GOT3 (cell line): ENCODE measurements at regions not wholly inside any gene's neighbourhood (a gene's known extent, or its start where the extent isn't known, plus 50 kb on each side); places are given as distances from the start of the nearest gene placed in this dataset.

Experiments
- DNase-seq: peaks from one replicate; lab custom pipeline; 2025; ENCODE audit warnings: mixed read lengths; lab: John Stamatoyannopoulos, UW

DNA sequence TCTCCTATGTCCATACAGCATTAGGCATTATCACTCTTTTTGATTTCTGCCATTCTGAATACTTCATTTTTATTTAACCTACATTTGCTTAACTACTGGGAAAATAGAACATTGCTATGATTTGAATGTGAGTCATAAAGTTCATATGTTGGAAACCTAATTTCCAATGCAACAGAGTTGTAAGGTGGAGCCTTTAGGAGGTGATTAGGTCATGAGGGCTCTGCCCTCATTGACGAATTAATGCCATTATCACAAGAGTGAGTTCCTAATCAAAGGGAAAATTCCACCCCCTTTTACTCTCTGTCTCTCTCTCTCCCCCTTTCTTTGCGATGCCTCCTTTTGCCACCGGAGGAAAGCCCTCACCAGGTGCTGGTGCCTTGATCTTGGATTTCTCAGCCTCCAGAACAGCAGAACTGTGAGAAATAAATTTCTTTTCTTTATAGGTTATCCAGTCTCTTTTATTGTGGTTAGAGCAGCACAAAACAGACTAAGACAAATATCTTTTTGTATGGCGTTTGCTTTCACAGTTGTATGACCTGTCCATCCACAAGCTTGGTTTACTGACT lies 180.1 kb upstream of the ARID2 start:
- no peak for DNase-seq

DNA sequence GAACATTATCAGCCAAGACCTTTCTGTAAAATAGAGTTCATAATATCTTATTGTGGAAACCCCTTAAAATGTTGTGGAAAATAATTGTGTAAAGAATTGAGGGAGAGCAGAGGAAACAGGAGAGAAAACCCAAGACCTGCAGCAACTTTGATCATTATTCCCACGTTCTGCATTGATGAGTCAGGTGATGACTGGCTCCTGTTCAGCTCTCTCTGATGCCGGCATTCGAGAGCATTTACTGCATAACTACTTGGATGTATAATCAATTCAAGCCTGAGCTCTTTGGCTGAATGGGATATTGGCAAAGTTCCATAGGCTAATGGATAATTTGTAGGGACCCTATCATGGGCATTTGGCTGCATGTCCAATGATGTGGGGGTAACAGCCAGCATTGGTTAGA lies 176.3 kb upstream of the ARID2 start:
- DNase-seq: no peak

DNA sequence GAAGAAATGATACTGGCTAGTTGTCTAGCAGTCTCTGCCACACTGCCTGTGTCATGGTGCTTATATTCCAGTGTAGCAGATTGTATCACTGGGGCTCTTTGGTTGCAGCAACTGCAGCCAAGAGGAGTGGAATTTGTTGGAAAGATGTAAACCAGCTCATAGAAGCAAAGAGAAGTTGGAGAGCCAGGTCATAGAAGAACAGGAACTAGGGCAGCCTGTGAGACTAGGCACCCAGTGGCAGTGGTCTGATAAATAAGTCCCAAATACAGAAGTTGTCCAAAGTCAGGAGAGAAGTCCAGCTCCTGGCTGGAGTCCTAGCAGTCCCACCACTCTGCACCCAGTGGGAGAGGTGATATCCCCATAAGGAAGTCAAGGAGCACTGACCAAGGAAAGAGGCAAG lies 172.5 kb upstream of the ARID2 start:
- no peak for DNase-seq

DNA sequence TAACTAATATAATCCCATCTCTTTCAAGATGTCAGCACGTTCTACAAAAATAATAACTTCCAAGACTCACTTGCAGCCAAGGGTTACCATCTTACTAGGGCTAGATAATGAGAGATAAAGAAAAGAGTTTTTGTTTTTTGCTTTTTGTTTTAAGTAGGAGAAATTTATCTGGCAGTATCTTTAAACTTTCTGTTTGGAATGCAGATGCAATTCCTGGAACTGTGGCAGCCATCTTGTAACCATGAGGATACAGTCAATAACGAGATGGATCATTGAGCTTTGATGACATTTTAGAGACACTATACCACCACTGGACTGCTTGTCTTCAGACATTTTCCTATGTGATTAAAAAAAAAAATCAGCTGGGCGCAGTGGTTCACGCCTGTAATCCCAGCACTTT lies 171.2 kb upstream of the ARID2 start:
- no peak for DNase-seq

DNA sequence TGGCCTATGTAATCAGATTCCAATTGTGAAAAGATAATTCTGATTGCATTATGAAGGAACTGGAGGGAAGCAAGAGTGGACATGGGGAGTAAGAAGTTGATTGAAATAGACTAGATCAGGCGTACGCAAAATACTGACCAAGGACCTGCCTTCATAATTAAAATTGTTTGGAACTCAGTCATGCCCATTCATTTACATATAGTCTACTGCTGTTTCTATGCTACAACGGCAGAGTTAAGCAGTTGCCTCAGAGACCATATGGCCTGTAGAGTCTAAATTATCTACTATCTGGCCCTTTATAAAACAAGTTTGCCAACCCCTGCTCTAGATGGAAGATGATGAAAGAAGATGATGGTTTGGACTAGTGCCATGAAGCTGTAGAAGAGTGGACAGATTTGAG lies 170.0 kb upstream of the ARID2 start:
- DNase-seq: no peak

DNA sequence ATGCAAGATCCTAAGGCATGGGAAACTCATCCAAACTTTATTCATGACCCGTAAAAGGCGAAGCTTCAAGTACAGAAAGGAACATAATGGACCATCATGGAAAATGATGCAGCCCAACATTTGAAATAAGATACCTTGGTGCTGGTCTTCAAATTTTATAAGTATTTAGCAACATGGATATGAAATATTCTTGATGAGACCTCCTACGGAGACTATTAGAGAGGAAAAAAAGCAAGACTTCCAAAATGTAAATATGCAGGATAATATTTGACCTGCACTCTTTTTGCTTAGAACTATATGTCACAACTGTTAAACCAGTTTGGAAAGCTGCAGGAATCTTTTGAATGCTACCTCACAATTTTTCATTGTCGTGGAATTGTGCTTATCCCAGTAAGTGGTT lies 168.8 kb upstream of the ARID2 start:
- no peak for DNase-seq

DNA sequence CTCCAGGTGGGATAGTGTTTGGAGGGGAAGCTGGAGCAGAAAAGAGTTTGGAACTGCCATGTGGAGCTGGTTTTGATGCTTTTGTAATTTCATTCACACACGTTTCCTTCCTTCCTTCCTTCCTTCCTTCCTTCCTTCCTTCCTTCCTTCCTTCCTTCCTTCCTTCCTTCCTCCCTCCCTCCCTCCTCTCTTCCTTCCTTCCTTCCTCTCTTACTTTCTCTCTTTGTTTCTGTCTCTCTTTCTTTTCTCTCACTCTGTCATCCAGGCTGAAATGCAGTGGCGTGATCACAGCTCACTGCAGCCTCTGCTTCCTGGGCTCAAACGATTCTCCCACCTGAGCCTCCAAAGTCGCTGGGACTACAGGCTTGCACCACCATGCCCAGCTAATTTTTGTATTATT lies 168.0 kb upstream of the ARID2 start:
- DNase-seq: no peak

DNA sequence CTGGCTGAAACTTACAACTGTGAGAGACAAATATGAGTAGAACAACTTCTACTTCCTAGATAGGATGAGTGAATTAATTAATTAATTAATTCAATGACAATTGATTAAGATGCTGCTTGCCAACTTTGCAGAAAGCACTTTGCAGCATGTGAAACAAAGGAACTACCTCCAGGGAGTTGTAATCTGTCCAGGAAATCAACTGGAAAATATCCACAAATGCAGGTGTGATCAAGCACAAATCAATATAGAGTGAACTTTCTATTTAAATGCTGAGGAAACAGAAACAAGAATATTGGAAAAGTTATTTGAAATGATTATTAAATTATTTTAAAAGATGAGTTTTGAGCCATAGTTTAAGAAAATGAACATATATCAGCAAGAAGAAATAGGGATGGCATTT lies 163.9 kb upstream of the ARID2 start:
- DNase-seq: no peak

DNA sequence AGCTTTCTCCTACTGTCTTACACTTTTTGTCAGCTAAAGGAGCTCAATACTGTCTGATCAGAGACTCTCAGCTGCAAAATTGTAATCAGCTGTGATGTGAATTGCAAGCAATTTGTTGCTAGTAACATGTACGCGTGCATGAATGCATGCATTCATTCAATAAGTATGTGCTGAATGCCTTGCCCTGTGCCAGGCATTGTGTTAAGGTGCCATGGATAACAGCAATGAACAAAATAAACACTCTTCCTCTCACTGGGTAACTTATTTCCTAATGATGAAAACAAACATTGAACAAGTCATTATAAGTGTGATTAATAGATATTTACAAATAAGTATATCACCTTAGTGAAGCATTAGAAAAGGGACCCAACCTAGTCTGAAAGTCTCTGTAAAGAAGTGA lies 163.2 kb upstream of the ARID2 start:
- DNase-seq: no peak

DNA sequence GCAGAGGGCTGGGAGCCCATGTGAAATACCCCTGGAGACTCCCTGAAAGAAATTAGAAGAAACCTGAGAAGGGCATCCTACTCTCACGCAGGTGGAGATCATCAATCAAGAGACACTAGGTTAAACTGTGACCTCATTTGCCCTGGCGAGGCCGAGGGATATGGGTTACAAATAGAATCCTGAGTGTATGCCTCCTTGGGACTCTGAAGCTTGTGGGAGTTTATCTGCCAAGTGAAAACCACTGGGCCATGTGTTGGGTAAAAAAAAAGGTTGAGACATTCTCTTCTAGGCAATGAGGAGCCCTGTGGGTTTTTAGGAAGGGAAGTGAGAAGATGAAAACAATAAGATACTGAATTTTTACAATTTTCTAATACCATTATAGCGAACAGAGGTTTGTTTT lies 160.7 kb upstream of the ARID2 start:
- no peak for DNase-seq

DNA sequence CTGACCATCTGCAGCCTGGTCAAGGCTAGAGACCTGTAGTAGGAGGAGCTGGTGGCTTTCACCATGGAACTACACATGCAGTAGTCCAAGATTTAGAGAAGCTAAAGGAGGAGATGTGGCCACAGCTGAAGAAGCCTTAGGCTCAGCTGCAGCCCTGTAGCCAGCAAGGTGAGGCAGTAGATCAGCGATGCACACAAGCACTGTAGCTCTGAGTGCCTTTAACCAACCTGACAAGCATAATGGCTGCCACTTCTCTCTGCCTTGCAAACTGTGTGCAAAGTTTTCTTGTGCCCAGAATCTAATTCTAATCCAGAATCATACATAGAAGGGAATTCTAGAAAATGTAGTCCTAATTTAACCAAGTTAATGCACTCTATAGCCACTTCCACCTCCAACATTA lies 159.0 kb upstream of the ARID2 start:
- DNase-seq: no peak

DNA sequence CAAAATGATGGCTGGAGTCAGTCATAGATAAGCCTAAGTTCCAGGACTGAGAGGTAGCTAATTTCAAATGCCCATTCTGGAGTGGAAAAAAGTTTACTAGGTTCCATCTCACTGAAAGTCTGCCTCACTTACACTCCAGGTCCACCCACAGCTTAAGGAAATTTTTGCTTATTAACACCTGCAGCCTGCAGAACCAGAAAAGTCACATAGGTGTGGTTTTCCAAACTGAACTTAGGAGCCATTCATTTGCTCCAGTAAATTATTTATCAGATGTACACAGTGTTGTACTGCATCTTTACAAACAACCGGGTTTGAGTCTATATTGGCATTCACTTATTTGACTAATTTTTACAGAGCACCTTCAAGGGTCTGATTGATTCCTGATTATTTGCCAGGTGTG lies 157.4 kb upstream of the ARID2 start:
- DNase-seq: no peak

DNA sequence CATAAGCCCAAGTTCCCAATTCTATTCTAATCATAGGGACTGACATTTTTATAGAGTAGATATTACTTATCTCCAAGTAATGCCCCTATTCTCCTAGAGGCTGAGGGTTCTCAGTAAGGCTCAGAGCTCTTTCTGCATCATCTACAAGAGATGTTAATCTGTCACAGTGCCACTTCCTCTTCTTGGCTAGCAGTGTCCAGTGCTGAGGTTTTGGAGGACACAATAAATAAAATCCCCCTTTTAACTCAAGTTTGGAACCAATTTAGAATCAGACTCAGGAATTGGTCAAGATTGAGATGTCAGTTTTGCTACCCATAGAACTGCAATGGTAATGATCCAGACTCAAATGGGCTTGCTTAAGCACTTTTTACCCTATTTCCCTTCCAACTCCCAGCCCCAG lies 154.1 kb upstream of the ARID2 start:
- DNase-seq: no peak

DNA sequence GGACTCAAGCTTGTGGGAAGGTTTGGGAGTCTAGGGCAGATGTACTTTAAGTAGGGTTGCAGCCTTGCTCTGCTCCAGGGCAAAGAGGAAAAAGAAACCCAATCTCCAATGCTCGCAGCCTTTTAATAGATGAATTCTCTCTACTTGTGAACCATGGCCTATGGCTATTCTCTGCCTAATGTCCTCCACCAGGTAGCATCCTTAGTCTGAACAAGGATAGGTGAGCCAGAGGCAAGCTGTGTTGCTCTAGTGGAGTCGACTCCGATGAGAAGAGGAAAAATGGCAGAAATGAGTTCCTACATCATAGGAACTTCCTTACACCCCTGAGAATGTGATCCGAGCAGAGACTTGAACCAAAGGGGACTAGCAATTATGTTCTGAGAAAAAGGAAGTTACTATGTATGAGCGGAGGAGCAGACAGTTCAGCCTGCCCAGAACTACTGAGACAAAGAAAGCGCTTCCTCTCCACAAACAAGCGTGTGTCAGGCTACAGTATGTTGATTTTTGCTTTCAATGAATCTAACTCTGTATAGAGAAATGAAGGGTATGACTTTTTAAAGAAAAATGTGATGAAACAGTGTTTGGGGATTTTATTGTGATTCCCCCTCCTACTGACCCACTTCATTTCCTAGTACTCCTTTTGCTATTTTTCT lies 153.6 kb upstream of the ARID2 start:
- DNase-seq: no peak

DNA sequence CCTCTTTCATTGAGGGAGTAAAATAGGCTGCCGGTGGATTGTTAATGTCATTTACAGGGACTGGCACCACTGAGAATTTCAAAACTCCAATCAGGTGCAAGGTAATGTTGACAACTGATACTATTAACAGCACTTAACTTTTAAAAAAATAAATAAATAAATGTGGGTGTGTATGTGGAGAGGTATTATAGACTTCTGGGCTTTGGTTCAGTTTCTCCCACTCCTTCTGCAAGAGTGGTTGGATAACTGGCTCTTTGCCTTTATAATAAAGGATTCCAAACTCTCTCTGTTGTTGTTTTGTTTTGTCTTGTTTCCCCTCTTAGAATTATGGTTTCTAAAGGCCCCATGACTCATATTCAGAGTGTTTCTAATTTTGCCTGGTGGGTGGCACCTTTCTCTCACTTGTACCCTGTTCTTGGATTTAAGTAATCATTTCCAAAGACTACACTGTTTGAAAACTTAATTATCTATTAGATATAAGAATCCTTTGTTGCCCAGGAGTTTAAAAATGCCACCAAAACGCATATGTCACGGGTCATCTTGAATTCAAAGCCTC lies 151.6 kb upstream of the ARID2 start:
- DNase-seq: no peak

DNA sequence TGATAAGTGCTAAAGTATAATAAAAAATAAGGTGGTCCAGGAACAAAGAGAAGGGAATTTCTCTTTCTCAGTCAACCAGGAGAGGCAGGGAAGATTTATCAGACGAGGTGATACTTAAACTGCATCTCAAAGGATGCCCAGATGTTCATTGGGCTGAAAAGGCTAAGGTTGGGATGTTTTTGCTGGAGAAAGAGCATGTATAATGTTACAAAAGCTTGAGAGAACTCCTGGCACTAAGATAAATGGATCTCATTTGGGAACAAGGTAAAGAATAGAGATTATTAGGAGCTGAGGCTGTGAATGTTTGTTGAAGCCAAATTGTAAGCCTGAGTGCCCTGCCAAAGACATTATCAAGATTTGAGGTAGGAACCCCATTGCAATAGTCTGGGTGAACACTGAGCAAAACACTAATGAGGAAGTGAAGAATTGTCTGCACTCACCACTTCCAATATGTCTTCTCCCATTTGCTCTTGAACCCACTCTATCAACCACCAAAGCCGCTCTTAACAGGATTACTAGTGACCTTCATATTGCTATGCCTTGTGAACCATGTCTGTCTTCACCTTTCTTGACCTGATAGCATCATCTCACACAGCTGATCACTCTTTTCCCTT lies 149.0 kb upstream of the ARID2 start:
- DNase-seq: no peak

DNA sequence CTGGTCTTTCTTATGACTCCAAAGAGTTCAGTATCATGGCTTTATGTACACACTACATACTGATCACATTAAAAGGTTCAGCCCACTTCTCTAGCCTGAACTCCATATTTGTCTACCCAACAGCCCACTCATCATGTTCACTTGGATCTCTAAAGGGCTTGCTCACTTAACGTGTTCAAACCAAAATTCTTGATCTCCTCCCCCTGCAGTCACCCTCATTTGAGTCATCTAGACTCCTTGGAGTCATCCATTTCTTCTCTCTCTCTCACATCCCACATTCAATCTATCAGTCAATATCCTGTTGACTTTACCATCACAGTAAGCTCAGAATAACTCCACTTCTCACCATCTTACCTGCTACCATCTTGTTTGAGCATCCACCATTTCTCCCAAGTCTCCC lies 148.4 kb upstream of the ARID2 start:
- no peak for DNase-seq

DNA sequence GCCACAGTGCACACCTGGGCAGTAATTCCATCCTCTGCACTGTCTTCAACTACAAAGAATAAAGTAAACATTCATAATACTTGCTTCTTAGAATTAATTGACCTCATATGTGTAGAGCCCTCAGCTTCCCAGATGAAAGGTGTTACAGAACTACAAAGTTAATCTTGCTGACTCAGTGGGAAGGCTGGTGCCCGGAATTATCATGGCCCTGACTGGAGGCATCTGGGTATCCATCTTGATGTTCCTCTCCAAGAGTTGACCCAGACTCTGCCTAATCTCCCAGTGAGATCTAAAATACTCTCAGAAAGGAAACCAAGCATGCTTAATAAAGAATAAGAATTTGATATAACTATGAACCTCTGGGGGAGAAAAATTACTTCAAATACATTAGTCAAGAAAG lies 147.0 kb upstream of the ARID2 start:
- DNase-seq: no peak

DNA sequence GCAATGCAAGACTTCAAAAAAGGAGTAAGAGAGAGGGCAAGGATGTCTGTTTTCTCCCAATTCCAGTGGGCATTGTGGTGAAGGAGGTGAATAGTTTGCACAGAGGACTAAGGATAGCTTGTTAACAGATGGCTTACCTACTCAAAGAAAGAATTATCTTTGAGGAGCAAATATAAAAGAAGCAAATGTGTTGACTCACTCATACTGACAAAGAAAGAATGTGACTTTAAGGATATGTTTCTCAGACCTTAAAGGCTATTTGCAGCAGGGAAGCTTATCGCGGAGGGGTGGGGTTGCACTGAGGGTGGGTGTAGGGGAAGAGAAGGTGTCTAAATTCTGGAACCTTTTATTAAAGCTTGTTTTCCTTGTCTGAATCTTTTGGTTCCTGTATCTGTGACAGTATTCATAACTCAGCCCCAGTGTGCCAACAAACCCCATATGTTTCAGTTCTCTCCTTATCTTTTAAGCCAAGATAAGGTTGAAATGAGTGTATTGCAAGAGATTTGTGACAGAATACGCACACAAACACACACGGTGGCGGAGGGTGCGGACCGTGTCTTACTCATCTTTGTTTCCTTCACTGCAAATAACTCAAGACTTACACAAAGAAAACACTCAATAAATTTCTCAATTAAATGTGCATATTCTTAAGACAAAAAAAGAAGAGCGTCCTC lies 146.4 kb upstream of the ARID2 start:
- DNase-seq: no peak

DNA sequence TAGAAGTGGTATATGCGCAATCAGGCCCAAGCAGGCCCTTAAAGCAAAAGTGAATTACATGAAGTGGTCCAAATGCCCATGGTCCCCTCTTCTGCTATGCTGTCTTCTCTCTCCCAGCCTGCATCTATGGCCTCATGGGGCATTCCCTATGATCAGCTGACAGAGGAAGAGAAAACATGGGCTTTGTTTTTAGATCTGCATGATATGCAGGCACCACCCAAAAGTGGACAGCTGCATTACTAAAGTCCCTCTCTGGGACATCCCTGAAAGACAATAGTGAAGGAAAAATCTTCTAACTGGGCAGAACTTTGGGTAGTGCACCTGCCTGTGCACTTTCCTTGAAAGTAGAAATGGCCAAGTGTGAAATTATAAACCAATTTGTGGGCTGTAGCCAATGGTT lies 145.2 kb upstream of the ARID2 start:
- DNase-seq: no peak

DNA sequence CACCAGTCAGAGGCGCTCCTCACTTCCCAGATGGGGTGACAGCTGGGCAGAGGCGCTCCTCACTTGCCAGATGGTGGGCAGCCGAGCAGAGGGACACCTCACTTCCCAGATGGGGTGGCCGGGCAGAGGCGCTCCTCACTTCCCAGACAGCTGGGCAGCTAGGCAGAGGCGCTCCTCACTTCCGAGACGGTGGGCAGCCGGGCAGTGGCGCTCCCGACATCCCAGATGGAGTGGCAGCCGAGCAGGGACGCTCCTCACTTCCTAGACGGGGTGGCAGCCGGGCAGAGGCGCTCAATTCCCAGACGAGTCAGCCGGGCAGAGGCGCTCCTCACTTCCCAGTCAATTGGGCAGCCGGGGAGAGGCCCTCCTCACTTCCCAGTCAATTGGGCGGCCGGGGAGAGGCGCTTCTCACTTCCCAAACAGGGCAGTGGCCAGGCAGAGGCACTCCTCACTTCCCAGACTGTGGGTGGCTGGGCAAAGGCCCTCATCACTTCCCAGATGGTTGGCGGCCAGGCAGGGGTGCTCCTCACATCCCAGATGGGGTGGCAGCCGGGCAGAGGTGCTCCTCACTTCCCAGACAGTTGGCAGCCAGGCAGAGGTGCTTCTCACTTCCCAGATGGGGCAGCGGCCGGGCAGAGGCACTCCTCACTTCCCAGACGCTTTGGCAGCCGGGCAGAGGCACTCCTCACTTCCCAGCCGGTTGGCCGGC lies 143.8 kb upstream of the ARID2 start:
- no peak for DNase-seq

DNA sequence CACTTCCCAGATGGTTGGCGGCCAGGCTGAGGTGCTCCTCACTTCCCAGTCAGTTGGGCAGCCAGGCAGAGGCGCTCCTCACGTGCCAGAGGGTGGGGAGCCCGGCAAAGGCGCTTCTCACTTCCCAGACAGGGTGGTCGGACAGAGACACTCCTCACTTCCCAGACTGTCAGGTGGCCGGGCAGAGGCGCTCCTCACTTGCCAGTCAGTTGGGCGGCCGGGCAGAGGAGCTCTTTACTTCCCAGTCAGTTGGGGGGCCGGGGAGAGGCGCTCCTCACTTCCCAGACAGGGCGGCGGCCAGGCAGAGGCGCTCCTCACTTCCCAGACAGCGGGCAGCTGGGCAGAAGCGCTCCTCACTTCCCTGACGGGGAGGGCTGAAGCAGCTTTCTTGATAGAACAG lies 143.0 kb upstream of the ARID2 start:
- DNase-seq: no peak

DNA sequence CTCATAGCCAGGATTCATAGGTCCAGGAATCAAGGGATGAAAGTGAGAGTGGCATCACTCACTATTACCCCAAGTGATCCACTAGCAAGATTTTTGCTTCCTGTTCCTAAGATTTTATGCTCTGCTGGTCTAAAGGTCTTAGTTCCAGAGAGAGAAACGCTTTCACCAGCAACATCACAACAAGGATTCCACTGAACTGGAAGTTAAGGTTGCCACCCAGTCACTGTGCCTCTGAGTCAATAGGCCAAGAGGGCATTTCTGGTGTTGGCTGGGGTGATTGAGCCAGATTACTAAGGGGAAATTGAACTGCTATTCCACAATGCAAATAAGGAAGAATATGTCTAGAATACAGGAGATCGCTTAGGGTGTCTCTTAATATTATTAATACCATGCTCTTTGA lies 142.5 kb upstream of the ARID2 start:
- DNase-seq: no peak
